H1 (cell line): ENCODE measurements at regions not wholly inside any gene's neighbourhood (a gene's known extent, or its start where the extent isn't known, plus 50 kb on each side); places are given as distances from the start of the nearest gene placed in this dataset.

Experiments
- CTCF ChIA-PET: fragments of 300-600 bp; sonication (Branson Sonifier 250); formaldehyde crosslinking; loops from one replicate; lab custom pipeline; 2021; ENCODE audit not compliant: partially characterized antibody; lab: Charles Lee
- POLR2A ChIA-PET: fragments of 300-600 bp; sonication (Branson Sonifier 250); formaldehyde crosslinking; loops from one replicate; lab custom pipeline; 2021; ENCODE audit warnings: inconsistent platforms; ENCODE audit not compliant: partially characterized antibody; lab: Charles Lee
- DNase-seq, 2 experiments: peaks; one replicate each; pipeline versions ENCODE4 v3.0.0 to v3.0.0-alpha.2; 2010 to 2022; ENCODE audit warnings: low spot score in 2 of 2, low read depth in 1 of 2, mixed read lengths in 1 of 2
- FAIRE-seq: peaks from 2 replicates; lab custom pipeline; 2011; peaks lifted over from hg19 to GRCh38; lab: Jason Lieb, UNC
- H2AFZ ChIP-seq: 2 replicates; pipeline ENCODE4 v1.8.1; 2012; ENCODE audit warnings: low read length, inconsistent platforms
- H2AK5ac ChIP-seq: 2 replicates; pipeline ENCODE4 v1.6.1; 2013; ENCODE audit warnings: low read depth, low read length
- H2BK120ac ChIP-seq: replicated peaks from 2 replicates; pipeline ENCODE3; 2013; ENCODE audit warnings: low read depth, low read length, inconsistent platforms
- H2BK12ac ChIP-seq: 2 replicates; pipeline ENCODE4 v1.6.1; 2013; ENCODE audit warnings: low read depth, low read length
- H2BK15ac ChIP-seq: 2 replicates; pipeline ENCODE4 v1.6.1; 2013; ENCODE audit warnings: low read length
- H2BK20ac ChIP-seq: 2 replicates; pipeline ENCODE4 v1.6.1; 2013; ENCODE audit warnings: low read length
- H2BK5ac ChIP-seq: 2 replicates; pipeline ENCODE4 v1.6.1; 2013; ENCODE audit warnings: low read depth, low read length
- H3K14ac ChIP-seq: 2 replicates; pipeline ENCODE4 v1.6.1; 2013; ENCODE audit warnings: inconsistent platforms; ENCODE audit not compliant: insufficient read length
- H3K18ac ChIP-seq: 2 replicates; pipeline ENCODE4 v1.6.1; 2013; ENCODE audit warnings: low read length; ENCODE audit errors: extremely low read depth
- H3K23ac ChIP-seq: 2 replicates; pipeline ENCODE4 v1.6.1; 2013; ENCODE audit warnings: inconsistent platforms; ENCODE audit not compliant: insufficient read length
- H3K23me2 ChIP-seq: 2 replicates; pipeline ENCODE4 v1.6.1; 2013; ENCODE audit warnings: low read depth, low read length
- H3K27ac ChIP-seq: 2 replicates; pipeline ENCODE4 v1.6.1; 2011; ENCODE audit warnings: low read depth, low read length, inconsistent platforms
- H3K27me3 ChIP-seq, 4 experiments: replicated peaks in 1 of 4; 1 replicate in 1 of 4; 2 replicates in 3 of 4; pipeline versions ENCODE4 v1.6.1 to v1.8.1; 2011 to 2013; ENCODE audit warnings: low read length in 3 of 4, mild to moderate bottlenecking in 3 of 4, inconsistent platforms in 2 of 4, mixed read lengths in 2 of 4, moderate library complexity in 1 of 4; ENCODE audit not compliant: control insufficient read depth in 3 of 4, insufficient read depth in 3 of 4; ENCODE audit errors: extremely low read depth in 1 of 4
- H3K36me3 ChIP-seq, 4 experiments: 2 replicates each; pipeline versions ENCODE4 v1.6.1 to v1.8.1; 2011 to 2013; ENCODE audit warnings: mild to moderate bottlenecking in 4 of 4, low read length in 3 of 4, moderate library complexity in 2 of 4, control low read depth in 1 of 4, inconsistent platforms in 1 of 4; ENCODE audit not compliant: insufficient read depth in 4 of 4, control insufficient read depth in 2 of 4
- H3K4ac ChIP-seq: replicated peaks from 2 replicates; pipeline ENCODE3; 2013; ENCODE audit warnings: low read length, low read depth, mixed read lengths, inconsistent platforms; ENCODE audit not compliant: insufficient read length
- H3K4me1 ChIP-seq, 4 experiments: replicated peaks in 1 of 4; 1 replicate in 1 of 4; 2 replicates in 3 of 4; pipeline versions ENCODE4 v1.6.1 to v1.8.1; 2011 to 2013; ENCODE audit warnings: low read length in 3 of 4, inconsistent platforms in 2 of 4, mixed read lengths in 1 of 4; ENCODE audit not compliant: insufficient read depth in 4 of 4, control insufficient read depth in 3 of 4
- H3K4me2 ChIP-seq, 2 experiments: 2 replicates each; pipeline versions ENCODE4 v1.6.1 to v1.8.1; 2011 to 2013; ENCODE audit warnings: low read depth in 2 of 2, low read length in 2 of 2, control low read depth in 1 of 2, inconsistent platforms in 1 of 2, mild to moderate bottlenecking in 1 of 2; ENCODE audit not compliant: insufficient read depth in 1 of 2
- H3K4me3 ChIP-seq, 4 experiments: fragments of 200-600, 300-600 bp in 1 of 4; sonication (generic), shearing (Covaris generic), sonication (Bioruptor Twin) in 1 of 4; 2 replicates each; pipeline versions ENCODE4 v1.5.1 to v1.8.1; 2011 to 2016; ENCODE audit warnings: low read length in 4 of 4, low read depth in 3 of 4, control low read depth in 2 of 4, inconsistent platforms in 2 of 4, mild to moderate bottlenecking in 2 of 4, mixed read lengths in 1 of 4, moderate library complexity in 1 of 4; ENCODE audit not compliant: insufficient read depth in 2 of 4; ENCODE audit errors: extremely low read depth in 1 of 4
- H3K56ac ChIP-seq: replicated peaks from 2 replicates; pipeline ENCODE3; 2013; ENCODE audit warnings: low read depth, mild to moderate bottlenecking, mixed read lengths, low read length, inconsistent platforms; ENCODE audit not compliant: insufficient read length
- H3K79me1 ChIP-seq: 2 replicates; pipeline ENCODE4 v1.6.1; 2013; ENCODE audit warnings: low read depth, low read length, control low read depth
- H3K79me2 ChIP-seq, 2 experiments: 2 replicates each; pipeline versions ENCODE4 v1.6.1 to v1.8.1; 2012 to 2013; ENCODE audit warnings: low read length in 2 of 2, mild to moderate bottlenecking in 2 of 2, inconsistent platforms in 1 of 2; ENCODE audit not compliant: insufficient read depth in 2 of 2, control insufficient read depth in 1 of 2
- H3K9ac ChIP-seq, 4 experiments: replicated peaks in 1 of 4; 1 replicate in 1 of 4; 2 replicates in 3 of 4; pipeline versions ENCODE4 v1.6.1 to v1.8.1; 2011 to 2013; ENCODE audit warnings: low read depth in 3 of 4, low read length in 3 of 4, control low read depth in 2 of 4, mild to moderate bottlenecking in 2 of 4, moderate library complexity in 2 of 4, inconsistent platforms in 1 of 4; ENCODE audit errors: extremely low read depth in 1 of 4
- H3K9me3 ChIP-seq, 2 experiments: 2 replicates each; pipeline versions ENCODE4 v1.6.1 to v1.8.1; 2012 to 2013; ENCODE audit warnings: mild to moderate bottlenecking in 2 of 2, moderate library complexity in 2 of 2, control low read depth in 1 of 2, inconsistent platforms in 1 of 2, low read depth in 1 of 2, low read length in 1 of 2, mixed read lengths in 1 of 2; ENCODE audit not compliant: insufficient read depth in 2 of 2
- H4K20me1 ChIP-seq, 2 experiments: replicated peaks in 1 of 2; 2 replicates each; pipeline versions ENCODE3 to v1.8.1; 2011 to 2013; ENCODE audit warnings: inconsistent platforms in 2 of 2, low read length in 2 of 2, mild to moderate bottlenecking in 1 of 2; ENCODE audit not compliant: insufficient read depth in 2 of 2, control insufficient read depth in 1 of 2
- H4K5ac ChIP-seq: 2 replicates; pipeline ENCODE4 v1.6.1; 2013; ENCODE audit warnings: low read length, low read depth, mixed read lengths, inconsistent platforms; ENCODE audit not compliant: insufficient read length
- H4K8ac ChIP-seq: 2 replicates; pipeline ENCODE4 v1.8.0; 2013; ENCODE audit warnings: mild to moderate bottlenecking, moderate library complexity, low read length, inconsistent platforms; ENCODE audit not compliant: insufficient read depth; ENCODE audit errors: extremely low read depth
- H4K91ac ChIP-seq: replicated peaks from 2 replicates; pipeline ENCODE3; 2013; ENCODE audit warnings: low read length, mixed read lengths, inconsistent platforms; ENCODE audit not compliant: insufficient read length
- CBX8 ChIP-seq: fragments of 300-800, 300-1000 bp; sonication (generic); IDR thresholded peaks from 2 replicates; pipeline ENCODE4 v1.7.1; 2016; ENCODE audit warnings: low read depth, low read length, borderline replicate concordance
- KDM5A ChIP-seq: fragments of 200-600 bp; IDR thresholded peaks from 2 replicates; pipeline ENCODE4 v1.7.1; 2012; ENCODE audit warnings: mild to moderate bottlenecking, low read length, inconsistent platforms, mixed read lengths
- NRF1 ChIP-seq: IDR thresholded peaks from 2 replicates; pipeline ENCODE4 v1.6.1; 2011; ENCODE audit warnings: mild to moderate bottlenecking, low read depth, low read length, improper control_type of control experiment
- SP1 ChIP-seq: IDR thresholded peaks from 2 replicates; pipeline ENCODE4 v1.6.1; 2011; ENCODE audit warnings: low read depth, low read length
- SP4 ChIP-seq: IDR thresholded peaks from 2 replicates; pipeline ENCODE4 v1.6.1; 2012; ENCODE audit warnings: low read length, inconsistent platforms
- TEAD4 ChIP-seq: IDR thresholded peaks from 2 replicates; pipeline ENCODE4 v1.6.1; 2012; ENCODE audit warnings: low read depth, low read length, inconsistent platforms, mixed read lengths
- WGBS, 2 experiments: shearing (Covaris generic) in 1 of 2; methylation state at CpG; one replicate each; pipeline versions ENCODE4 v1.1.6 to v1.1.7; 2013 to 2015; ENCODE audit warnings: low lambda C conversion rate in 2 of 2, mixed read lengths in 2 of 2, inconsistent platforms in 1 of 2, low coverage in 1 of 2, missing lambda C conversion rate in 1 of 2; ENCODE audit not compliant: insufficient replicate concordance in 2 of 2, insufficient coverage in 1 of 2, insufficient read length in 1 of 2; ENCODE audit errors: extremely low coverage in 1 of 2, missing lambda C conversion rate in 1 of 2; 5-methylcytosine and 5-hydroxymethylcytosine counted together
- TF ChIP-seq, protein P1 (sequence below): IDR thresholded peaks from 2 replicates; pipeline ENCODE4 v1.6.1; 2011; ENCODE audit warnings: low read depth, mild to moderate bottlenecking, low read length; ENCODE audit not compliant: insufficient read depth

DNA sequence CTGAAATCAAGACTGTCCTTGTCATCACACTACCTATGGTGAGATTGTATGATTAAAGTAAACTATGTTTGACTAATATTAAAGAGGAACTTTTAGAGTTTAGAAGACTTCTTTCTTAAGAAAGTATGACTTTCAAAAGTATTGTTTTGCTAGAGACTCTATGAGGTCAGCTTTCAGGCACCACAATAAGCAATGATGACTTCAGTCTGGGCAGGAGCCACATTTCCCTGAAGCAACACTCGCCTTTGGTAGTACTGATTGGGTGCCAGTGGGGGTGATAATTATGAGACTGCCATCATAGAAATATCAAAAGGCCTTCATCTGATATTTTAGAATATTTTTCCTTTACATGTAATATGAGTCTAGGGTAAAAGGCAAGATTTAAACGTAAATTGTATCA, 212.6 kb downstream of the DTHD1 start:
- Histone ChIP-seq H2BK12ac (no peak overlapping the region), H4K20me1 (no peaks in the 10 kb centered on the region), H3K36me3 (no peaks in the 10 kb centered on the region), H3K23me2 (no peaks in the 10 kb centered on the region), H4K8ac (no peak overlapping the region), H2AFZ (no peak overlapping the region), H2BK15ac (no peak overlapping the region), H2BK120ac (no peak overlapping the region), H3K4ac (no peak overlapping the region), H2BK20ac (no peak overlapping the region), H2BK5ac (no peak overlapping the region), H3K4me3 (no peak overlapping the region), H2AK5ac (no peak overlapping the region), H3K79me1 (no peaks in the 10 kb centered on the region), H3K27me3 (no peaks in the 10 kb centered on the region), H3K9ac (no peak overlapping the region), H3K79me2 (no peaks in the 10 kb centered on the region), H3K14ac (no peak overlapping the region), H4K91ac (no peak overlapping the region), H3K56ac (no peak overlapping the region), H3K23ac (no peak overlapping the region), H3K18ac (no peak overlapping the region), H3K27ac (no peak overlapping the region), H4K5ac (no peak overlapping the region), H3K4me2 (no peak overlapping the region), H3K4me1 (no peaks in the 10 kb centered on the region), H3K9me3 (no peaks in the 10 kb centered on the region)
- ChIA-PET CTCF (no interaction called here), POLR2A (no interaction called here)
- FAIRE-seq (no peak), DNase-seq (no peak)
- 95% methylated on average over 2 of the region's 2 CpGs; no CpG with 5 or more reads in 1 of the 2 experiments for WGBS, 2 experiments
- TF ChIP-seq, protein P1, sequence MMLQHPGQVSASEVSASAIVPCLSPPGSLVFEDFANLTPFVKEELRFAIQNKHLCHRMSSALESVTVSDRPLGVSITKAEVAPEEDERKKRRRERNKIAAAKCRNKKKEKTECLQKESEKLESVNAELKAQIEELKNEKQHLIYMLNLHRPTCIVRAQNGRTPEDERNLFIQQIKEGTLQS = no peak
- TF ChIP-seq CBX8 (no peak), NRF1 (no peak), SP4 (no peak), KDM5A (no peak), TEAD4 (no peak), SP1 (no peak)
